ENCODE measurements at regions not wholly inside any gene's neighbourhood (a gene's known extent, or its start where the extent isn't known, plus 50 kb on each side); places are given as distances from the start of the nearest gene placed in this dataset.

GRCh38 chr12:19896041-19896440 lies 456.7 kb downstream of the AEBP2 start:
- no peak for DNase-seq (ENCODE audit: low read depth in 2 of 3, low spot score in 2 of 3)

- no peak for DNase-seq (ENCODE audit: low read depth in 2 of 3, low spot score in 2 of 3)
These were observed 457.2 kb downstream of the AEBP2 start for GRCh38 chr12:19896534-19896933.

- no peak for DNase-seq (ENCODE audit: low read depth in 2 of 3, low spot score in 2 of 3)
These were observed 458.7 kb downstream of the AEBP2 start for GRCh38 chr12:19897900-19898408.

GRCh38 chr12:19901841-19902240 lies 462.5 kb downstream of the AEBP2 start:
- no peak for DNase-seq (ENCODE audit: low read depth in 2 of 3, low spot score in 2 of 3)

GRCh38 chr12:19904819-19905218 lies 463.5 kb upstream of the PDE3A start:
- DNase-seq (ENCODE audit: low read depth in 2 of 3, low spot score in 2 of 3), result no peak

- DNase-seq (ENCODE audit: low read depth in 2 of 3, low spot score in 2 of 3), result peak in 1 of 3 donors; percentile 63
These were observed 459.5 kb upstream of the PDE3A start for GRCh38 chr12:19908830-19909229.

GRCh38 chr12:19909418-19909817 lies 458.9 kb upstream of the PDE3A start:
- DNase-seq (ENCODE audit: low read depth in 2 of 3, low spot score in 2 of 3), result no peak

- DNase-seq (ENCODE audit: low read depth in 2 of 3, low spot score in 2 of 3), result no peak
These were observed 457.7 kb upstream of the PDE3A start for GRCh38 chr12:19910681-19911080.

- DNase-seq (ENCODE audit: low read depth in 2 of 3, low spot score in 2 of 3), result no peak
These were observed 455.3 kb upstream of the PDE3A start for GRCh38 chr12:19912991-19913390.

- DNase-seq (ENCODE audit: low read depth in 2 of 3, low spot score in 2 of 3), result peak in 1 of 3 donors; percentile 59
These were observed 452.7 kb upstream of the PDE3A start for GRCh38 chr12:19915392-19916195.

- no peak for DNase-seq (ENCODE audit: low read depth in 2 of 3, low spot score in 2 of 3)
These were observed 452.1 kb upstream of the PDE3A start for GRCh38 chr12:19916196-19916753.

GRCh38 chr12:19916974-19917373 lies 451.4 kb upstream of the PDE3A start:
- DNase-seq (ENCODE audit: low read depth in 2 of 3, low spot score in 2 of 3), result peak in 1 of 3 donors; percentile 43

- DNase-seq (ENCODE audit: low read depth in 2 of 3, low spot score in 2 of 3), result peak in 1 of 3 donors; percentile 52
These were observed 446.6 kb upstream of the PDE3A start for GRCh38 chr12:19921716-19922115.

GRCh38 chr12:19922717-19923116 lies 445.6 kb upstream of the PDE3A start:
- DNase-seq (ENCODE audit: low read depth in 2 of 3, low spot score in 2 of 3), result no peak

GRCh38 chr12:19924360-19924759 lies 444.0 kb upstream of the PDE3A start:
- DNase-seq (ENCODE audit: low read depth in 2 of 3, low spot score in 2 of 3), result no peak

GRCh38 chr12:19925841-19926240 lies 442.5 kb upstream of the PDE3A start:
- no peak for DNase-seq (ENCODE audit: low read depth in 2 of 3, low spot score in 2 of 3)

- no peak for DNase-seq (ENCODE audit: low read depth in 2 of 3, low spot score in 2 of 3)
These were observed 442.1 kb upstream of the PDE3A start for GRCh38 chr12:19926266-19926665.

GRCh38 chr12:19927661-19928060 lies 440.7 kb upstream of the PDE3A start:
- DNase-seq (ENCODE audit: low read depth in 2 of 3, low spot score in 2 of 3), result no peak

- no peak for DNase-seq (ENCODE audit: low read depth in 2 of 3, low spot score in 2 of 3)
These were observed 435.9 kb upstream of the PDE3A start for GRCh38 chr12:19932413-19932812.

- DNase-seq (ENCODE audit: low read depth in 2 of 3, low spot score in 2 of 3), result no peak
These were observed 434.4 kb upstream of the PDE3A start for GRCh38 chr12:19933924-19934323.

GRCh38 chr12:19937161-19937560 lies 431.2 kb upstream of the PDE3A start:
- no peak for DNase-seq (ENCODE audit: low read depth in 2 of 3, low spot score in 2 of 3)

GRCh38 chr12:19938031-19938430 lies 430.3 kb upstream of the PDE3A start:
- no peak for DNase-seq (ENCODE audit: low read depth in 2 of 3, low spot score in 2 of 3)

Data from hematopoietic multipotent progenitor cell (in vitro differentiated cells).